ES-I3 (cell line): ENCODE measurements at regions not wholly inside any gene's neighbourhood (a gene's known extent, or its start where the extent isn't known, plus 50 kb on each side); places are given as distances from the start of the nearest gene placed in this dataset.

ENCODE experiments used
- H3K36me3 ChIP-seq: 2 replicates; pipeline ENCODE4 v1.6.1; 2013; ENCODE audit warnings: mild to moderate bottlenecking, low read length, control low read depth, moderate library complexity; ENCODE audit not compliant: insufficient read depth
- H3K4me1 ChIP-seq: 2 replicates; pipeline ENCODE4 v1.6.1; 2013; ENCODE audit warnings: mild to moderate bottlenecking, control low read depth, low read length; ENCODE audit not compliant: insufficient read depth
- H3K9ac ChIP-seq: 2 replicates; pipeline ENCODE4 v1.6.1; 2013; ENCODE audit warnings: low read depth, mild to moderate bottlenecking, low read length, moderate library complexity
- H3K9me3 ChIP-seq: 2 replicates; pipeline ENCODE4 v1.6.1; 2013; ENCODE audit warnings: mild to moderate bottlenecking, low read length, moderate library complexity; ENCODE audit not compliant: control insufficient read depth, insufficient read depth

DNA sequence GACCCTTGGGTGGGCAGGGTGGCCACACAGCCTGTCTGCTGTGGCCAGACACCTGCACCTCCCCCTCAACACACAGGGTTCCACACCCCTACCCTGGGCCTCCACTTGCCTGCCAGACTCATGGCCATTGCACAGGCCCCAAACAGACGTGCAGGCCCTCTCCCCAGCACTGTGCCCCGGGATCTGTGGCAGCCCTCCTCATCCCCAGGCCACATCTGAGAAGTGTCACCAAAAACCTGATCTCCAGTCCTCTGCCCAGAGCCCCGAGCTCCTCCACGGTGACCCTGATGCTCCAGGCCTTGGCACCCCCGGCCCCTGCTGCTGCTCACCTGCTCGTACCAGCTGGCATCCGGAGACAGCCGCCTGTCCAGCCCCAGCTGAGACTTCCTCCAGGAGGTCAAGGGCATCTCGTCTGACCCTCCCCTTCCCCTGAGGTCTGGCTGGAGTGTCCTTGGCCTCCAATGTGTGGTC lies 160.1 kb downstream of the DLL1 start:
- no peaks in the 10 kb centered on the region for H3K36me3 ChIP-seq
- no peaks in the 10 kb centered on the region for H3K4me1 ChIP-seq
- H3K9me3 ChIP-seq = no peaks in the 10 kb centered on the region
- no peak overlapping the region for H3K9ac ChIP-seq

DNA sequence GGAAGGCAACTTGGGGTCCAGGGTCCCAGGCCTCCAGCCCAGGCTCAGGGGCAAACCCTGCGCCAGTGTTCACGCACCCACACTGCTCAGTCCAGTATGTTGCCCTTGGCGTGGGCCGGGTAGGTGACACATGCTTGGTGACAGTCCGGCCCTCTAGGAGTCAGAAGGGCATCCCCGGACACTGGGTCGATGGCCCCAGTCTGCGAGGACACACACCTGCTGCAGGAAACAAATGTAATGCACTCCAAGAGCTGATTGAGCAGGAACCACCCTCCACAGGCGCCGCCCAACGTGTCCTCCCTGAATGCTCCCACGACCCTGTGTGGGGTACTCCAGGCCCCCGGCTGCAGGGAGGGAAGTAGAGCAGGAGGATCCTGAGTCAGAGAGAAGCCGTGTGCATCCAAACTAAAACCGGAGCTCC lies 160.7 kb downstream of the DLL1 start:
- no peaks in the 10 kb centered on the region for H3K4me1 ChIP-seq
- H3K9ac ChIP-seq = no peak overlapping the region
- H3K9me3 ChIP-seq = no peaks in the 10 kb centered on the region
- H3K36me3 ChIP-seq = no peaks in the 10 kb centered on the region

DNA sequence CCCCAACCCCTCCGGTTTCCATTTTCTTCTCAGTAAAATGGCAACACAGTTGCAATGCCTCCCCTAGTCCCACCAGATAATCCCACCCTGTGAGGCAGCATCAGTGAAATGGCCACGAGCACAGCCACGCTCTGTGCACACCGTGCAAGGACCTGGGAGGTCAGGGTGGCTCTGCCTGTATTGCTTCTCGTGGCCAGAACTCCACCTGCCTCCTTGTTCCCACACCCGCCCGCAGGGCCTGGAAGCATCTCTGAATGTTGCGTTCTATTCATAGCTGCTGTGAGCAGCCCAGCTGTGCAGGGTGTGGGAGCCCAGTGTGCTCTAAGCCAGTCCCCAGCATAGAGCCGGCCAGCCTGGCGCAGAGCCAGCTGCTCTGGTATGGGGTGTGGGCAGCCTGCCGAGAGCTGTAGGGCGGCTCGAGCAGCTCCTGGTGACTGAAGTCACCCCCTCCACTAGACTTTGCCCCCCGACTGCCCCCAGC lies 161.1 kb downstream of the DLL1 start:
- Histone ChIP-seq H3K4me1 (no peaks in the 10 kb centered on the region), H3K9me3 (no peaks in the 10 kb centered on the region), H3K36me3 (no peaks in the 10 kb centered on the region), H3K9ac (no peak overlapping the region)

DNA sequence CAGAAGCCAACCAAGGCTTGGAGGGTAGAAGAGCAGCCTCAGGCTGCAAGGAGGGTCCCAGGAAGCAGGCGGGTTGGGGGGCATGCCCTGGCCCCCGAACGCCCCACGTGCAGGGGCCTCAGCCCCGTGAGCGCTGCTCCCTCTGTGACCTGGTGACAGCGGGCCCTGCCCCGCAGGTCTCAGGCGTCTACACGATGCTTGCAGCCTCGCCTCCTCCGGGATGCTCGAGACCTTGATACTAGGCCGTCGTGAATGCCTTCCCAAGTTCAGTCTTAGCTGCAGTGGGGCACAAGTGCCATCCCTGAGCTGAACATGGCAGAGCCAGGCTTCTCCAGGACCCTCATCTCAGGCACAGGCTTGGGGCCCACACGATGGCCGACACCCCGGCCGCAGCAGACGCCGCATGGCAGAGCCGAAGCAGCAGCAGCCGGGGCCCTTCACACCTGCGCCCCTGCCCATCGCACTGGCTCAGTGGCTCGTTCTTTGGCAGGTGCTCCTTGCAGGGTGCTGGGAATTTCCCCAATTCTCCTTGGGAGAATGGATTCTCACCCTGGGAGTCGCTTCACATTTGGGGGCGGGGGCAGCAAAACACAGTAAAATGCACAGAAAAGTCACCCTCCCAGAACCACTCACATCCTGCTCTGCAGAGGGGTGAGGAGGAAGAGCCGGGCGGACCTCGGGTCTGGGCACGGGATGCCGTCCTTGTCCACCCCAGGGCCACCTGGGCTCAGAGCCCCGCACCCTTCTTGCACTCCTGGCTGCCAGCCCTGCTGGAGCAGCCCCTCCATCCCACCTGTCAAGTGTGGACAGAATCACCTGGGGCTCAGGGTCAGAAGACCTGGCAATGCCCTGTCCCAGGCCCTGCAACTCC lies 161.8 kb downstream of the DLL1 start:
- no peaks in the 10 kb centered on the region for H3K36me3 ChIP-seq
- H3K9me3 ChIP-seq = no peaks in the 10 kb centered on the region
- no peaks in the 10 kb centered on the region for H3K4me1 ChIP-seq
- no peak overlapping the region for H3K9ac ChIP-seq

DNA sequence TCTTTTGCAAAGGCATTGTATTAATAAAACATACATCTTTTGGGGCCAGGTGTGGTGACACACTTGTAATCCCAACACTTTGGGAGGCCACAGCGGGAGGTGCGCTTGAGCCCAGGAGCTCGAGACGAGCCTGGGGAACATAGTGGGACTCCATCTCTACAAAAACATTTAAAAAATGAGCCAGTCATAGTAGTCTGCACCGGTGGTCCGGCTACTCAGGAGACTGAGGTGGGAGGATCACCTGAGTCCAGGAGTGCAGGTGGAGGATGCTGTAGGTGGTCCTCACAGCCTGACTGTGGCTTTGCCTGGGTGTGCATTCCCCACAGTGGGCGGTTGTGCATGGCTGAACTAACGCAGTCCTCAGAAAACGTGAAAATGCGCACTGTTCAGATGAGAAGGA lies 162.5 kb downstream of the DLL1 start:
- no peaks in the 10 kb centered on the region for H3K4me1 ChIP-seq
- H3K36me3 ChIP-seq = no peaks in the 10 kb centered on the region
- no peak overlapping the region for H3K9ac ChIP-seq
- H3K9me3 ChIP-seq = no peaks in the 10 kb centered on the region

DNA sequence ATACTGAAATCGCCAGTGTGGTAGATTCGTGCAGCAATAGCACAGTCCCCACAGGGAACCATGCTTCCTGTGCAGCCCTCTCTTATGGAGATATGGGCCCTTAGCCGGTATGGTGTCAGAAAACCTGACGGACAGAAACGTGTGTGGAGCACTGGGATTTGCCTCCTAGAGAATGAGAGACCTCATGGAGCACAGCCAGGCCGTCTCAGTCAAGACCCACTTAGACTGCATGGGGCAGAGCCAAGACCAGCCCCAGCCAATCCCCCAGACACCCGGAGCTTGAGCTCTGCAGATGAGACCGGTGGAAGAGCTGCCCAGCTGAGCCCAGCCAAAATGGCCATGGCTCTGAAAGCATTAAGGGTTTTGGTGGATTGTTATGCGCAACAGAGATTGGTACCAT lies 163.7 kb downstream of the DLL1 start:
- H3K36me3 ChIP-seq = no peaks in the 10 kb centered on the region
- no peaks in the 10 kb centered on the region for H3K9me3 ChIP-seq
- no peak overlapping the region for H3K9ac ChIP-seq
- no peaks in the 10 kb centered on the region for H3K4me1 ChIP-seq

DNA sequence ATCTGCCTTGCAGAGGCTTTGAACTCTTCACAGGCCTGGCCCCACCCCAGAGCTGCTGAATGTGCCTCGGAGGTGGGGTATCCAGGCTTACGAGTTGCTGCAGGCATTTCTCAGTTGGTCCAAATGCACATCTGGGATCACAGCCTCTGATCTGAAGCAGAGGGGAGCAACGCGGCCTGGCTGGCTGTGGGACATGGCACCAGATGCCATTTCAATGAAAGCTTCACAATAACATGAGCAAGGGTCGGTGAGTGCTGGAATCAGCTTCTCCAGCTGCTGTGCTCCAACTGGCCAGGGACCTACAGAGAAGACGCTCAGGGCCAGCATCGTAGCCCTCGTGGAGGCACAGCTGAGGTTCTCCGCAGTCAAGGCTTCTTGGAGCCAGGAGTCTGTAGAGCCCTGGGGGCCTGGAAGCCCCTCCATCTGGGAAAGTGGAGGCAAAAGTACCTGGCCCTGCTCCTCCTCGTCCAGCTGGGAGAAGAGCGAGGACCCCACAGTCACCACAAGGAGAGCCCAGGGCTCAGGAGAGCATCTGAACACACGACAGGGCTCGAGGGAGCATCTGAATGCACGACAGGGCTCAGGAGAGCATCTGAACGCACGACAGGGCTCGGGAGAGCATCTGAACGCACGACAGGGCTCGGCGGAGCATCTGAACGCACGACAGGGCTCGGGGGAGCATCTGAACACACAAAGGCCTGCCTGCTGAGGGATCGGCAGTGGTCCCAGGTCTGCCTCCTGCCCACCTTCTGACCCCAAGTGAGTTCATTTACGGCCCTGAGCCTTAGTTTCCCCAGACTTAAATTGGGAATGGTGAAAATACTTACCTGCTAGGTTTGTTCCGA lies 165.2 kb downstream of the DLL1 start:
- Histone ChIP-seq H3K9ac (no peak overlapping the region), H3K36me3 (no peaks in the 10 kb centered on the region), H3K4me1 (no peaks in the 10 kb centered on the region), H3K9me3 (peaks cover under 1% of the 10 kb centered on the region; the same call in 1 of the 2 replicates)

DNA sequence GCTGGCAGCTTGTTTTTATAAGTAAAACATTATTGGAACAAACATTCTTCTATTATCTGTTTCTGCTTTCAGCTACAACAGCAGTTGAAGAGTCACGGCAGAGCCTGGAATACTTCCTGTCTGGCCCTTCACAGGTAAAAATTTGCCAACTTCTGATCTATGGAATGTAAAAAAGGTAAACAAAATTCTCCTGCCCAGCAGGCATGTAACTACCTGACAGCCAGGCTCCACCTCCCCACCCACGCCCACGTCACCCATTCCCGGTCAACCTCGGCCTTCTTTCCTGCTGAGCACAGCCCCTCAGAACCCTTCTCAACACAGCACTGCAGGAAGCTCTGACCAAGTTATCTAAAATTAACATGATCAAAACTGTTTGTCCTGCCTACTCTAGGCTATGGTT lies 166.0 kb downstream of the DLL1 start:
- no peaks in the 10 kb centered on the region for H3K36me3 ChIP-seq
- peaks cover 3% of the 10 kb centered on the region; the same call in 1 of the 2 replicates for H3K9me3 ChIP-seq
- H3K4me1 ChIP-seq = no peaks in the 10 kb centered on the region
- H3K9ac ChIP-seq = no peak overlapping the region

DNA sequence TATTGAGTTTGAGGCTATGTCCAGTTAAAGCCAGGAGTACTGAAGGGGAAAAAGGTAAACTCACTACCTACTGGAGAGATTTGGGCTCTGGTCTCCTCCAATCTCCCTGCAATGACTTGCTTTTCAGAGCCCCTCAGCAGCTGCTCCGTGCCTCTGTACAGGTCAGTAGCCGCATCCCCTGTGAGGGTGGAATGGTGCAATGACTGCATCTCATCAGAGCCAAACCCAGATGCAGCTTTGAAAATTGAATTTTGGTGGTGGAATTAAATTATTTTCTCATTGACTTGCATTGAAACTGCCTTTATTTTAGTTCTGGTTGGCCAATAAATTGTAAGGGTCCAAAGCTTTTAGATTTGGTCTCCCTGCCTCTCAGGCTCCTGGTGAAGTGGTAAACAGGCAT lies 166.7 kb downstream of the DLL1 start:
- no peak overlapping the region for H3K9ac ChIP-seq
- no peaks in the 10 kb centered on the region for H3K4me1 ChIP-seq
- no peaks in the 10 kb centered on the region for H3K36me3 ChIP-seq
- peaks cover 6% of the 10 kb centered on the region for H3K9me3 ChIP-seq

DNA sequence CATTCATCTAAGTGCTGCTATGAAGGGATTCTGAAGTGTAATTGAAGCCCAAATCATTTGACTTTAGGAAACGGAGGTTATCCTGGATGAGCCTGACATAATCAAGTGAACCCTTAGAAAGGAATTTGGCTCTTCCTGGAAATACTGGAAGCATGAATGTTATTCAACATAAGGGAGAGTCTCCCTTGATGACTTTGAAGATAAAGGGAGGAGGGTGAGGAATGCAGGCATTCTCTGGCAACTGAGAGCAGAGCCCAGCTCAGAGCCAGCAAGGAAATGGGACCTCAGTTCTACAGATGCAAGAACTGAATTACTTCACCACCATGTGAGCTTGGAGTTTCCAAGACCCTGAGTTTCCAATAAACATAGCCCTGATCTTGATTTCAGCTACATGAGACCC lies 168.2 kb downstream of the DLL1 start:
- Histone ChIP-seq H3K9me3 (peaks cover 6% of the 10 kb centered on the region), H3K4me1 (no peaks in the 10 kb centered on the region), H3K36me3 (no peaks in the 10 kb centered on the region), H3K9ac (no peak overlapping the region)

DNA sequence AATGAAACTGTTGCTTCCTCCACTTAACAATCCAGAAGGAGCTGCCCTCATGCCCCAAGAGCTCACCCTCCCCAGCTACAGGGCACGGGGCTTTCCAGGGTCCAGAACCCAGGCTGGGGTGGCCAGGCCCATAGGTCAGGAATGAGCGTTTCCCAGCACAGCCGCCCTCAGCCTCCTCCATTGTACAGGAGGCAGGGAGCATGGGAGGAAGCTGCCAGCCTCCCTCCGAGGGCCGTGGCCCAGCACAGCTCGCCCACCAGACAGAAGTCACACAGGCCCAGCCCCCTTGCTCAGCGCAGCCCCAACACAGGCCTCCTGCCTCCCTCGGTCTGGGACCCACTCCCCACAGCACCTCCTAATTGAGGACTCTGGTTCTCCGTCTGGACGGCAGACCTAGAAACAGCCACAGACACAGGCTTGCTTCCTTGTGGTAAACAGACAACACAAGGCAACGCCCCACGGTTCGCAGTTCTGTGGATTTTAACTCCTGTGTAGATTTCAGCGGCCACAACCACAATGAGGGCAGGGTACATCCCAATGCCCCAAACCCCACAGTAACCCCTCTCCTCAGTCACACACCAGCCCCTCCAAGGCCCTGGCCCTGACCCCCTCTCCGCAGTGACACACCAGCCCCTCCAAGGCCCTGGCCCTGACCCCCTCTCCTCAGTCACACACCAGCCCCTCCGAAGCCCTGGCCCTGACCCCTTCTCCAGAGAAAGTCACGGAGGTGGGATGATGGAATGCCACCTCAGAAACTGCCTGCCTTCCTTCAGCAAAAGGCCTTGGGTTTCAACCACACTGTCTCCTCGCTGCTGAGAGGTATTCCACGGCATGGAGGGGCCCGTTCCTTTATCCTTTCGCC lies 173.5 kb downstream of the DLL1 start:
- no peak overlapping the region for H3K9ac ChIP-seq
- no peaks in the 10 kb centered on the region for H3K36me3 ChIP-seq

DNA sequence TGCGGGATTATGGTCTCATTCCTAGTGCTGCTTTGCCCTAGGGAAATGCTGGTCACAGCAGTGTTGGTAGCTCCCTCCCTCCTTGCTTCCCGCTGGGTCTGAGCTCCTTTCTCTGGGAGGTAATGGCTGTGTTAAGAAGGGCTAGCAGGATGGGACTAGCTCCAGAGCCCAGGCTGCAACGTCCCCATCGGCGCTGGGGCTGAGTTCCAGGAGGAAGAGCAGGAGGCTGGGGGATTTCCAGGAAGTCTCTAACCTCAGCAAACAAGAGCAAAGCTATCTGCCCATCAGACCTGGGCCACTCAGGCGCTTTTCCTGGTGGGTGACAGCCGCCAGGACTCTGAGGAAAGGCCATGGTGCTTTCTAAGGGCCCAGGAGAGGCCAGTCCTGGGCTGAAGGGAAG lies 174.2 kb downstream of the DLL1 start:
- H3K9ac ChIP-seq = no peak overlapping the region
- no peaks in the 10 kb centered on the region for H3K36me3 ChIP-seq
- peaks cover 6% of the 10 kb centered on the region for H3K9me3 ChIP-seq
- H3K4me1 ChIP-seq = no peaks in the 10 kb centered on the region

More for the DNA sequence above, 173.5 kb downstream of the DLL1 start:
- Histone ChIP-seq H3K4me1 (no peaks in the 10 kb centered on the region), H3K9me3 (peaks cover 6% of the 10 kb centered on the region)

DNA sequence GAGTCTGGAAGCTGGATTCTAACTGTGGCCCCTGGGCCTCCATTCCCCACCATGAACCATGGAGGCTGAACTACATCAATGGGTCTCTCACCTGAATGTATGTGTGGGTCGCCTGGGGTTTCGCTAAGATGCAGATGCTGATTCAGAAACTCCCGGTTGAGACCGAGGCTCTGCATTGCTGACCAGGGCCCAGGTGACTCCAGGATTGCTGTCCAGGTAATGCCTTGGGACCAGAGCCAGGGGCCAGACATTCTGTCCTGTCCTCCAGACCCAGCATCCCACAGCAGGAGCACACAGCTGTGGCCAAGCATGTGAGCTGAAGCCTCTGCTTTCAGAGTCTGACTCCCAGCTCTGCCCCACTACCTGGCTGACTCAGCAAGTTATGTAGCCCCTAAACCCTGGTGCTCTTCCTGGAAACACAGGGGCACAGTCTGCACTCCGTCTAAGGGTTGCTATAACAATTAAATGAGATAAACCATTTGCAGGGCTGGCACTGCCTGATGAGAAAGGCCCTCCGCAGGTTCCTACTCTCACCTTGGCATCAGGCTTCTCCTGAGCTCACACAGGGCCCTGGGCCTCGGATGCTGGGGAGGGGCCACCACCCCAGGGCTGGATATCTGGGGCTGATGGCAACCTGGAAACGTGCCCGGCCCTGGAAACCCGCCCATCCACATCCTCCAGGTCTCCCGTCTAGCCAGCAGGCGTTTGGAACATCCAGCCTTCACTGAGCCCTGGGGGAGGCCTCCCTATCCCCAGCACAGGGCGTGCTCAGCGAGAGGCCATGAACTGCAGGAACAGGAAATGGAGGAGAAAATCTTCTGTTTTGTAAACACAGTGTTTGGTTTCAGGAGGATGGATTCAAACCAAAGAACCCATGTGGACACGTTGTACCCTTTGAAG lies 175.7 kb downstream of the DLL1 start:
- H3K36me3 ChIP-seq = no peaks in the 10 kb centered on the region
- no peaks in the 10 kb centered on the region for H3K4me1 ChIP-seq
- no peak overlapping the region for H3K9ac ChIP-seq
- peaks cover 3% of the 10 kb centered on the region for H3K9me3 ChIP-seq
